Left hindlimb (tissue), 1 donor: ENCODE measurements at regions not wholly inside any gene's neighbourhood (a gene's known extent, or its start where the extent isn't known, plus 50 kb on each side); places are given as distances from the start of the nearest gene placed in this dataset.

Source experiments
- DNase-seq: peaks from one replicate; pipeline ENCODE4 v3.0.0-alpha.2; 2018

DNA sequence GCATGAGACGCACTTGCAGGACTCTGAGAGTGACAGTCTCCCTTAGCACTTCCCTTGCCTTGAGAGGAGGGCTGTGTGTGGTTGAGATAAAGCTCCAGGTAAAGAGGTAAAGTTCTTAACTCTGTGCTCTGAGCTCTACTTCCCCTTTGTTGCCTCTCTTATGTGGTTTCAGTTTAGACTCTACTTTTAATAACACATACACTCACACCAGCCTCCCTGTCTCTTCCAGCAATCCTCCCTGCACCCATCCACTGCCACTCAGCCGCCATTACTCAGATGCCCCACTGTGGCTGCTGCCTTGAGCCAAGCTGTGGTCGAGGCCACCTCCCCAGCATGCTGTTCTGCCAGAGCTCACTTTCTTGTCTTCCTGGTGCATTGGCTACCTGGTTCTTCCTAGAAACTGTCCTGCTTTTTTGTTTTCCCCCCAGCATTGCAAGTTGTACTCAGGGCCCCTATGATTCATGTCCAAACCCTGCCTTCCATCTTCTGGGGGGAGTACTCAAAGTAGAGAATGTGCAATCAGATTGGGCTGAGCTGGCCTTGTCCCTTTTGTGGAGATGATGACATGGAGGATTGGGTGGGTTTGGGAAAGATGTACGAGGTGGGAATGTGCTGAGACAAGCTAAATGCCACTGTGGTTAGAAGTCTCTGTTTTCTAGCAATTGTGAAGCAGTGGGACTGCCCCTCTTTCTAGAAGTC, 115.5 kb upstream of the PARP11 start:
- no peak for DNase-seq

DNA sequence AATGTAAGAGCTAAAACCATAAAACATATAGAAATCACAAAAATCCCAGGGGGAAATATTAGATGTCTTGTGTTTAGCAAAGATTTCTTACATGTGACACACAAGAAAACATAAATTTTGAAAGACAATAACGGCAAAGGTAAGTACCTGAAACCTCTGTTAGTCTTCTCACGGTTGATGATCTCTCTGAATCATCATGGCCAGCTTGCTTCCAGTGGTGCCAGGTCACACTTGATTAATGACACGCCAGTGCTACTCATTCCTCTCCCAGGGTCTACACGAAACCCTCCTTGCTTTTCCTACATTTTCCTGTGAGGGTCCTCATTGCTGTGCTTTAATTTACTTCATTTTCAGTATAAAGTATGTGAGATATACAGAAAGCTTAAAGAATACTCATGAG, 114.4 kb upstream of the PARP11 start:
- no peak for DNase-seq

DNA sequence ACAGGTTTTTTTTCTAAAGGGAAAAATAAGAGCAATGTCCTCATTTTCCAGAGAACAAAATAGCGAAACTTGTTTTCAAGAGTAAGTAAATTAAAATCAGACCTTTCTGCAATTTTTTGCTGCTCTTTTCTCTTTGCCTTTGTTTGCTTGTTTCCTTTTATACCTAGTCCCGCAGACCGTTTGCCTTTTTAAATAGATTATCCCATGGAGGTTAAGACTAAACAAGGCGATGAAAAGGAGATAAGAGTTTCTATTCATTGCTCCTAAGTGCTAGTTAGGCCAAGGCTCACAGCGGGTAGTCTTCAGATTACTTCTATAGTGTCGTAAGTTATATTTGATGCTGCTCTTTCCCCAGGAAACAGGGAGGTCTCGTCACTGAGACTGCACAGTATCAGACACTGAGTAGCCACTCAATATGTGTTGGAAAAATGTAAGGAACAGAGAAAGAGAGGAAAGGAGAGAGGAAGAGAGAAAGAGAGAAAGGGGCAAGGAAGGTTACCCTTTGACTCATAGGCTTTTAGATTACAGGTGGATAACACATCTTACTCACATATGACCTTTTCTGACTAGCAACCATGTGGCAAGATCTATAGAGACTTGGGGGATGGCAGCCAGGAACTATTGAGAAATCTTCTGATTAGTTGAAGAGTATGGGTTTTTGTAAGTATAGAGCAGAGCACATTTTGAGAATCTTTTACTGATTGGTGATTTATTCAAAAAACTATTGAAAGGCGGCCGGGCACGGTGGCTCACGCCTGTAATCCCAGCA, 107.5 kb upstream of the PARP11 start:
- DNase-seq: no peak

DNA sequence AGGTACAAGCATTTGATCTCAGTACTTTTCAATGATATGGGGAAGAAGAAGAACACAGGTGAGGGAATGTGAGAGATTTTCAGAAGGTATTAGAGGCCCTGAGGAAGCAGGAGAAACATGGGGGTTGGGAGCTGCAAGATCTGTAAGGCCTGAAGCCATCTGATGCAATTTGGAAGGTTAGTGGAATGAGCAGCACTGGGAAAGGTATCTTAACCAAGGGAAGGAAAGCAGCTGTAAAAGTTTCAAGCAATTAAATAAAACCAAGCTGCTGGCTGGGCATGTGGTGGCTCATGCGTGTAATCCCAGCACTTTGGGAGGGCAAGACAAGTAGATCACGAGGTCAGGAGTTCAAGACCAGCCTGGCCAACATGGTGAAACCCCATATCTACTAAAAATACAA, 104.4 kb upstream of the PARP11 start:
- no peak for DNase-seq

DNA sequence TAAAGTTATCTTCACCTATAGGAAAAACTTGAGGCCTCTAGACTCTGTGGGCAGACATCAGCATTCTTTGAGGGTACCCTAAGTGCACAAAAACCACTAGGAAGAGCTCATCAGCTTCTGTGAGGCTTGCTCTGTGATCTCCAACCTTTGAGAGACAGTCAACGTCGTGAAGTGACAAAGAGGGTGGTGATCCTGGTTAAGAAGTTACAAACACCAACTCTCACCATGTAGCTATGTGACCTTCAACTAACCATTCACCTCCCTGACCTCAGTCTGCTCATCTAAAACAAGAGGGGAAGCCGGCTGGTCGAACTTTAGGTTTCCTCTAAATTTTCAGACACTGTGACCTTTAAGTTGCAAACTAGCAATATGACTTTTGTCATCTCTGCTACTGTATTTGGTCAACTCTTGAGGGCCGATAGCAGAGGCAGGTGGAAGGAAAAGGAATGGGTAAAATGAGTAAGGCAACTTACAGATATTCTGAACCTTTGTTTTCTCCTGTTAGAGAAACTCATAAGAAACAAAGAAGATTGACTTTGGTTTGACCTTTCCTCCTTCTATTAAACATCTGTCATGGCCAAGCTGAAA, 103.2 kb upstream of the PARP11 start:
- DNase-seq: no peak

DNA sequence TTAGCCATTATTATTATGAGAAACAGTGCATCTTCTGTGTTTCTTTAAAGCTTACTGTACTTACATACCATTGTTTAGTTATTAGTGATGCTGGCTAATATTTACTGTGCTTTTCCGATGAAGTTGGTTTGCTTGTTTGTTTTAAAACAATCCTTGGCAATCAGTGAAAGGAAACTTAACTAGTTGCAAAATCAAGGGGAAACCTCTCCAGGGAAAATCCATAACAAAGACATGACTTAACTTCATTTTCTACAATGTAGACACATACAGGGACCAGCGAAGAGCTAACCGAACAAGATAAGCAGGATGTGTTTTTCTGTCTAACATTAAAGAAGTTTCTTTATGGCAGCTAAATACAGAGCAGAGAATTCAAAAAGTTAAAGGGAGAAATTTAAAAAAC, 102.5 kb upstream of the PARP11 start:
- DNase-seq: no peak

DNA sequence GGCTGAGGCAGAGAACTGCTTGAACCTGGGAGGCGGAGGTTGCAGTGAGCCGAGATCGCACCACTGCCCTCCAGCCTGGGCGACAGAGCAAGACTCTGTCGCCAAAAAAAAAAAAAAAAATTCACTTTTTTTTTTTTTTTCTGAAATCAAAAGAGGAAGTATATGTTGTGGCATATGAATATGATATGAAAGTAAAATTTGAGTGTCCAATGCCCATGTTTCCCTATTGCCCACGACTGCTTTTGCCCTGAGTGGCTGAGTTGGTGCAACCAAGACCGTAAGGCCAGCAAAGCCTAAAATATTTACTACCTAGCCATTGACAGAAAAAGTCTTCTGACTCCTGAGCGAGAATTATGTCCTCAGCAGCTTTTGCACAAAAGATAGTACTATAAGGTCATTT, 101.7 kb upstream of the PARP11 start:
- no peak for DNase-seq

DNA sequence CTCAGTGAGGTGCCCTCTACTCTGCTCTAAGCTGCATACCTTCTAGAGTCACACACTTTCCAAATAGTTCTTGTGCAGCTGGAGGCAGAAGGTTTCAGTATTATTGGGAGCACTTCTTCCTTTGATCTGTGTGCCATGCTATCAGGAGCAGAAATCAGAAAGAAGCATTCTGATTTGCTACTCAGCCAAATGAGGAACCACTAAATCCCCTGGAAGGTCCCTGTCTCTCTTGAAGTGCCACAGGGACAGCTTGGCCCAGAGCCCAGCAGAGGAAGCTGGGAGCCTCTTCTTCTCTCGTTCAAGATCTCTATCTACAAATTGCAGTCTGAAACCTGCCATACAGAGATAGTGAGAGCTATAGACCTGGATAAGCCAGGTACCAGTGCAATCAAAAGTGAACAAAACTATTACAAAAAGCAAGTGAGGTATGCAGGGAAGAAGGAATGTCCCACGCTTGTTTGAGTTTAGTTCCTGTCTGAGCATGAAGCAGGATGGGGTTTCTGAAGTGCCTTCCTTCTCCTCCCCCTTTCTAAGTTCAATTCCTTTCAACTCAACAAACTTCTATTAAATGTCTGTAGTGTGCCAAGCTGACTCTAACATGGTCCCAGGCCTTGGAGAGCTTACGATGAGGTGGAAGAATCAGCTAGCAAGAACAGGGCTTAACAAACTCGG, 100.9 kb upstream of the PARP11 start:
- DNase-seq: no peak

DNA sequence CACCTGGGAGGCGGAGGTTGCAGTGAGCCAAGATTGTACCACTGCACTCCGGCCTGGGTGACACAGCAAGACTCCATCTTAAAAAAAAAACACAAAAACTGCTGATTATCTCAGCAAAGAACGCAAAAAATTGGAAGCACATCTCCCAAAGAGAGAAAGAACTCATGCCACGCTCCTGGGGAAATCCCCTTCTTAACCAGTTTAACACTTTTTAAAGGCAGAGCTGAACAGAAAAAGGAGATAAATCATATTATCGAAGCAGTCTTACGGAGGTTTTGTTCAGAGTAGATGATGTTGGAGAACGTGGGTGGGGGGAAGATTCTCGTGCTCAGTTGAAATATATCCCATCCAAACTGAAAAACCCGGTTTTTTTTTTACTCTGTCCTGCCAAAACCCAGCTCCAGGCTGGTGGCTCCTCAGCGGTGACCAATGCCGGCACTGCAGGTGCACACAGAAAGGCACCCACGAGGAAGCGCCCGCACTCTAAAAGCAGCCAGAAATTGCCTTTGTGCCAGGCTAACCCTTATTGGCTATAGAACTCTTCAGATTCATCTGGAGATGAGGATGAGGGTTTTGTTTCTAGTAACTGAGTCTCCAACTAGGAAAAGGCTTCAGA, 100.2 kb upstream of the PARP11 start:
- no peak for DNase-seq

DNA sequence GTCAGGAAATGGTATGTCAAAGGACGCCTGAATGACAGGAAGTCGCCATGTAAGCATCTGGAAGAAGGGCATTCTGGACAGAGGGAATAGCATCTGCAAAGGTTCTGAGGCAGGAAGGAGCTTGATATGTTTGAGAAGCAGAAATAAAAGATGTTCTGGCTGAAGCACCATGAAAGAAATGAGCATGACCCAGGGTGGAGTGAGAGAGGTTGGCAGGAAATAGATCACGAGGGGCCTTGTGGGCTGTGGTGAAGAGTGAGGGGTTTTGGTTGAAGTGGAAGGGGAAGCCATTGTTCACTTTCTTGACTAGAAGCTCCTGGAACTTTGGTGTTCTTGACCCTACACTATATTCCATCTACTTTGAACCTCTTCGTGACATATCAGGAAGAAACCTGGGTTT, 99.4 kb upstream of the PARP11 start:
- no peak for DNase-seq

DNA sequence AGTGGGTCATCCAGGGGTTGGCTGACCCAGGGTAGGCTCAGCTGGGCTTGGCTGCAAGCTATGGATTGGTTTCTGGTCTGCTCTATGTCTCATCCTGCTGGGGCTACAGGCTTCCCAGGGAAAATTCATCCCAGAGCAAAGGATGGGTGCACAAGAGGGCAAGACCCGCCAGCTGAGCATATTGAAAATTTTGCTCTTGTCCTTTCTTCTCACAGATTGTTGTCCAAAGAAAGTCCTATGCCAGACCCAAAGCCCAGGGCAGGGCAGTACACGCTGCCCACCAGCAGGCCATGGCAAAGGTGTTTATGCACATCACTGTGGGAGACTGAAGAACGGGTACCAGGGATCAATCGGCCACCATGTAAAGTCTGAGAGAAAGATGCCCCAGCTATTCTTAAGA, 95.3 kb upstream of the PARP11 start:
- DNase-seq: no peak

DNA sequence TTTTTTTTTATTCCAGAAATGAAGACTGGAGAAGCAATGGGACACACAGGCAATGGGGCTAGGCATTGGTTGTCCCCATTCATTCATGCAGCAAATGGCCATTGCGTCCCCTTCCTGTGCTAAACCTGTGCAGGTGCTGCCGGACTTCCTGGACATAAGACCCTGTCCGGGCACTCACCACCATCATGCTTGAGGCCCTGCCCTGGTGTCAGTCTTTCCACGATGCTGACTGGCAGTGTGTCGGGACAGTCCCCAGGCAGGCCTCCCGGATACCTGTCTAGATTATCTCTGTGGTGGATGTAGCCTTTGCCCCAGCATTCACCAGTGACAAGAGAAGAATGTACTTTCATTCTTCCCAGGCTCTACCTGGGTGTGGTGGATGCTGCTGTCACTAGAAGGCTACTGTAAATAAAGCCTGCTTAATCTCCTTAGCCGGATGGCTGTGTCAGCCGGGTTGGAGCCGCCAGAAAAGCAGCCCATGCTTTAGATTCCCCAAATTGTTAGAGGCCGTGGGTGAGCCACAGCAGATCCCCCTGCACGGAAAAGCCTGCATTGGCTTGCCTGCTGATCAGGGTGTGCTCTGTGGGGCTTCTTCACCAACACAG, 94.5 kb upstream of the PARP11 start:
- DNase-seq: no peak

DNA sequence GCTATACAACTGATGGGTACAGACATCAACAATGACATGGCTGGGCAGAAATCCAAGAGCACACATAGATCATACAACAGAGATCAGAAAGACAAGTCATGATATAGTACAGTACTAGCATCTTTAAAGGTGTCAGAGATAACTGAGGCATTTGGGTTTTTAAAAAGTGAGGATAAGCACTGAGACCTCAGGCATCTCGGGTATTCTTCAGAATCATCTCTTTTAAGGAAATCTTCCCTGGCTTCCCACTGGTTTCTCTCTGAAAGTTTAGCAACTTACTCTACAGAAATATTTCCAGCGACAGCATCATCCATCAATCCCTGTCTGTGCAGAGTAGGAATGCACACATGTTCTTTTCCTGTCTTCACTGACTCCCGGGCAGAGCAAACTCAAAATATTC, 93.2 kb upstream of the PARP11 start:
- DNase-seq: no peak

DNA sequence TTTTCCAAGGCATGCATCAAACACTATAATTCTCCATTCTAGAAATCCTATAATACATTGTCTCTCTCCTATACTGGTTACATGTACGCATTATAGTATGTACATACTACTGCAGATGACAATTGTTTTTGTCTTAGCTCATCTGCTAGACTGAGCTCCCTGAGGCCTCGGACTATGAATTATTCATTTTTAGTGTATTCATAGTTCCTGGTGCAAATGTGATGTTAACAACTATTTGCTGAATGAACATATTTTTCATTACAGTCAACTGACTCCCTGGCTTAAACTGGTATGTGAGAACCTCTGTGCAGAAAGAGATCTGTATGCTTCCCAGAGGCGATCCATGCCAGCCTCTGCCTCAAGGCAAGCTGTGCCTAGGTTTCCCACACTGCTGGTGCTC, 91.8 kb upstream of the PARP11 start:
- DNase-seq: no peak

DNA sequence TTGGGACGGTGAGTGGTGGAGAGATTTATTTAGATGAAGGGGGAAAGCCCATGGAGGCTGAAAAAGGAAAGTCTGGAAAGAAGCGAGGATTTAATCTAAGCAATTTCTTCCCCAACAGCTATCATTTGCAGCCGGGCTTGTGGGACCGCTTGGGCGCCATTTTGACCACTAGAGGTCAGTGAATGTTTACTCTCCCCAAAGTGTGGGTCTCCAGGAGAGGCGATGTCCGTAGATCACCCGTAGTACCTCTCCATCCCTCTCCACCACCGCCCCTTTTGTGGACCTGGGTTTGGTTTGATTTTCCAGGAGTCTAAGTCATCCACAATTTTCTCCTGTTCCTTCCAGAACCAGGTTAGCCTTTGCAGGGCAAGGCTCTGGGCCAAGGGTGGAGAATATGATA, 91.2 kb upstream of the PARP11 start:
- no peak for DNase-seq

DNA sequence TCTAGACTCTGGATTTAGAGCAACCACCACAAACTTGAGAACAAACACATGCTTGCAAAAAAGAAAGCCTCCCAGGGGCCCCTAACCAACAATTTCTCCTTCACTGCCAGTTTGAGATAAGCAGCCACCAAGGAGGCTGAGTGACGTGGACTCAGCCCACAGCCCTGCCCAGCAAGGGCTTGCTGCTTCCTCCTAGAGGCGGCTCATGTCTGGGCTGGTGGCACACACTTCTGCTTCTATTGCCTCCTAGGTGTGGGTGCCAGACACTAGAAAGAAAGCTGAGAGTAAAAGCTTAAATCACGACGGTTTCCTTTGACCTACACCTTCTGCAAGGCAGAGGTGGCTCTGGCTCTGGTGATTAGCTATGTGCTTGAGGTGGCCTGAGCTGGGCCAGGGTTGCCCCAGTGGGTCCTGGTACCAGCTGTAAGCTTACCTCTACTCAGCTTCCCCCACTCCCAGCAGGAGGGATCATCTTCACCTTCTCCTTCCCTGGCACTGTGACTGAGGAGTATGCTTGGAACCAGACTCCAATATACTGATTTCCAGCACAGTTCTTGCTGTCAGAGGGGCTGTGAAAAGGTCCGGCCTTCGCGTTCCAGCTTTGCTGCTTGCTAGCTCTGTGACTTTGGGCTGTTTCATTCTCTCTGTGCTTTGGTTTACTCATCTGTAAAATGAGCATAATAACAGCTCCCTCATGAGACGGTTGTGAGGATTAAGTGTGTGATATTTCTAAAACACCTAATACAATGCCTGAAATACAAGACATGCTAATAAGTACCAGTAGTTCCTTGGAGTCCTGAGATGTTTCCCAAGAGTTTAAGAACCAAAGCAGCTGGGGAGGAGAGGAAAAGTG, 89.7 kb upstream of the PARP11 start:
- DNase-seq: no peak

DNA sequence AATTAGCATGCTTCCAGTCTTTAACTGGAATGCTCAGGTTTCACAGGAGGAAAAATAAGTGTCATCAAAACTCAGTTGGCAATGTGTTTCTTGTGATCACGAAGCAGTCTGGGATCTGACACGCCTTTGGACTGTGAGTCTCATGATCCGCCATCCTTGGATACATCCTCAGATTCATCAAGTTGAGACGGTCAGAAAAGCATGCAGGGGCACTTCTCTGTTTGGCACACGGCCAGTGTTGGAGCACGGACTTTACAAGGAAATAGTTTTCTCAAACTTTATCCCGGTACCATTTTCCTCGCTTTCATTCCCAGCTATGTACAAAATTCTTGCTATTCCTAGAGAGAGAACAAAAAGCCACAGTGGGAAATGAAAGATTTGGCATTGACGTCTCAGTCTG, 88.4 kb upstream of the PARP11 start:
- no peak for DNase-seq

DNA sequence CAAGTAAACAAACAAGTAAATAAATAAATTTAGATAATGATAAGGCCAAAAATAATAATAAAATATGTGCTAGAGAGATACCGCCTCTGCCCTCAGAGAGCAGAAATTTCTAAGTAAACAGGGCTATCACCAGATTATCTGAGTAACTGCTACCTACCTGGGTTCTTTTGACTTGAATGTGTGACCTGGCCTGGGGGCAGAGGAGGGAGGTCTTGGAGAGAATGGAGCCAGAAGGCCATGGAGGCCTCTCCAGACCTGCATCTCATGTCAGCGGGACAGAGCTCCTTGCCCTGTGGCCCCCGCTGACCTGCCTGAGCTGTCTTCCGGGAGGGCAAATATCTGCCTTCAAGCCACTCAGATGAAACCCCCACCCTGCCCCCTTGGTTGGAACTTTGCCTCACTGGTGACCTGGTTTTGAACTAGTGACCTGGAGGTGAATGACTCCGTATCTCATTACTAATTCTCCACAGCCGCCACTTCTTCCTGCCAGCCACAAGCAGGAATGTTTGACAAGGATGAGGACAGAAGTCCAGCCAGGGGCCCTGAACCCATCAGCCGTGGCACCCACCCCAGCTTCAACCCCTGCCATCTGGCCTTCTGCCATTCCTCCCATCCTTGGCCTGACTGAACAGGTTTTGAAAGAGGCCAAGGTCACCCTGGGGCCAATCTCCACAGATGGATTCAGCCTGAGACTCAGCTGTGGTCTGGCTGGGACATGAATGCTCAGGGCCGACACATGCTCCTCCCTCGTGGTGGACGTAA, 86.8 kb upstream of the PARP11 start:
- no peak for DNase-seq

DNA sequence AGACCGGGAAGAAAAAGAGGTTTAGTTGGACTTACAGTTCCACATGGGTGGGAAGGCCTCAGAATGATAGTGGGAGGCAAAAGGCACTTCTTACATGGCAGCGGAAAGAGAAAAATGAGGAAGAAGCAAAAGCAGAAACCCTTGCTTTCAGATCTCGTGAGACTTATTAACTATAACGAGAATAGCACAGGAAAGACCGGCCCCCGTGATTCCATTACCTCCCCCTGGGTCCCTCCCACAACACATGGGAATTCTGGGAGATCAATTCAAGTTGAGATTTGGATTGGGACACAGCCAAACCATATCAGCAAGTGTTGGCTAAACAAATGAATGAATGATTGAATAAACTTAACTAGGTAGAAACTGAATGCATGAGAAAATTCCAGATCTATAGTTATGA, 85.3 kb upstream of the PARP11 start:
- DNase-seq: no peak

DNA sequence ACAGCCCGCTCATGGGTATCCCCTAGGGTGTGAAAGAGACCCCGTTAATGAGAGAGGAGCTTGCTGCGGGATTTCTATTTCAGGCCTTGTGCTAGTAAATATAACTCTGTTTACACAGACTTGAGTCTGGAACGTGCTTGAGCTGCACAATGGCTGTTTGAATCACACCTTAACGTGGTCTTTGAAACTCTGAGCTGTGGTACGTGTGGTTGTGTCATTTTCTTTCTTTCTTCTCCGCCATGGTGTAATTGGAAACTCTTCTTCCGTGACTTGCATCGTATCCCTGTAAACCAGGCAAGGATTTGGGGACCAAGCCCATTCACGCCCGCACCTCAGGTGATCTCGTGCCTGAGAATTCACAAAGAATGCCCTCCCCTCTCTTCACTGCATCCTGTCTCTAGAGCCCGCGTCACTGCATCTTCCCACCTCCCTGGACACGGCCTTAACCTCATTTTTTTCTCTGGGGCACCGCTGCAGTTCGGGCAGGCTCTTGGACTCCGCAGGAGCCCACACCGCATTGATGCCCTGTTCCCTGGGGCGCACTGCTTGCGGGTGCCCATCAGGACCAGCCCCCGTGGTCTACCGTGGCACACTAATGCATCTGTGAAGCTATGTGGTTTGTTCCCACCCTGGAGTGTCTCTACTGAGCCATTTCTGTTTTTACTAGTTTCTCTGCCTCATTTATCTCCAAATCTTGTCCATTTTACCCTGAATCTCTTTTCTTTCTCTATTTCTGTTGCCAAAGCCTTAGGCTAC, 78.4 kb upstream of the PARP11 start:
- DNase-seq: no peak
